Sciatic nerve (tissue), 2 donors: ENCODE measurements at regions not wholly inside any gene's neighbourhood (a gene's known extent, or its start where the extent isn't known, plus 50 kb on each side); places are given as distances from the start of the nearest gene placed in this dataset.
A peak's percentile ranks its signal among the peaks of the same experiment; 100 is the strongest.
"Not testable (repeated sequence)": the region's sequence is repeated elsewhere in the genome, so short reads cannot be mapped to it uniquely, and the experiment has no call there.

Source experiments
- ATAC-seq: fragments of 200-7000 bp; cut with Tn5 transposase; one replicate; pipeline ENCODE4 v1.9.1; 2020; ENCODE audit warnings: mild to moderate bottlenecking, moderate library complexity
- DNase-seq: peaks from one replicate; pipeline ENCODE4 v3.0.0-alpha.2; 2020; ENCODE audit warnings: low spot score
- intact Hi-C: fragments of 100-400 bp; cut with DNase I; formaldehyde crosslinking; loops from one replicate; pipeline ENCODE4 v1.14.2; 2022
- donor health status: DM: no; HTN: no; CAD: no.
- donor health status: DM: no; HTN: no; CAD: no.

DNA sequence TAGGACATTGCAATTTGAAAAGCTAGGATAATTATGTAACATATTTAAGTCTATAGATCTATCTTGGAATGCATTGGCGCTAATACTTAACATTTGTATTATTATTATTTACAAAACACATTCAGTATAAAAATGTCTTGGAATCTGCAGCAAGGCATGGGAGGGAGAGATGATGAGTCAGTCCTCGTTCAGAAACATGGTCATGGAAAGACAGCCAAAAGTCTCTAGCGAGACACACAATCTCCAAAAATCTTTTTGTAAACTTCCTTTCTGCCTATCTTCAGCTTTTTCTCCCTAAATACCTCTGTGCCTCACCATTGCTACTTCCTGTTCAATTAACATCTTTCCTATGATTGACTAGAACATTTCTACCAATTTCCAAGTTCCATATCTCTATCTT is 188.4 kb upstream of the CACNA2D1 start:
- no peak for DNase-seq
- intact Hi-C loops, result no loop called here
- no peak for ATAC-seq

GRCh38 chr7:82629583-82629982 is 186.0 kb upstream of the CACNA2D1 start:
- intact Hi-C loops, result no loop called here
- no peak for DNase-seq
- no peak for ATAC-seq

DNA sequence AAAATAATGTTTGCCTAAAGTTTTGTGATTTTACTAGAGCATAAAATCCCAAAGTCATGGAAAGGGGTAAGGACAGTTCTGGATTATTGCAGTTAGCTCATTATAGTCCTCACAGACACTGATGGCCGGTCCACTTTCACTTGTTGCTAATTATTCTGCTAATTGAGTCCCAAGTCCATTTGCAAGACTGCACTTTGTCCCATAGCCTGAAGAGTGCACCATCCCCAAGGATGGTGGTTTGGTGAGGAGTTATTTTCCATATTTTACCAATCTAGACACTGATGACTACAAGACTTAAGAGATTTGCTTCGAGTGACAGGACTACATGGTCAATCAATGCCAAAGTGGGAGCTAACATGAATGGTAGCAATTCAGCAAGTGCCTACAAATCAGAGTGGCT is 181.8 kb upstream of the CACNA2D1 start:
- ATAC-seq (no peak), DNase-seq (no peak)
- intact Hi-C loops, result no loop called here

- DNase-seq (no peak), ATAC-seq (no peak)
- intact Hi-C loops, result no loop called here
Measured at GRCh38 chr7:82624965-82625364, 181.4 kb upstream of the CACNA2D1 start.

- no peak for DNase-seq
- intact Hi-C loops, result no loop called here
- ATAC-seq, result no peak
Measured at GRCh38 chr7:82624337-82624736, 180.8 kb upstream of the CACNA2D1 start.

DNA sequence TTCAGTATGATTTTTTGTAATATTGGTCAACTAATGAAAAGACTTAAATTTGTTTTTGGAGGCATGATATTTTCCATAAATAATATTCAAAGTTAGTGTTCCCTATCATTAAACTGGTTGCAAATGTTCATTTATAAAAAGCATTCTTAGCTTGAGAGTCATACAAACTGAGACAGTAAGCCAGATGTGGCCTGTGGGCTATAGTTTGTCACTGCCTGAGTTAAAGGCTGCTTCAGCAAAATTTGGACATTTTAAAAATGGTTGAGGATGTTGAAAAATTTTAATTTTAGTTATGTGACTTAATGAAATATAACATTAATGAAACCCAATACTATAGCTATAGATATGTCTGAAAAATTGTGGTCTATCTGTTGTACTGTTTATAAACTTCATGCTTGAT is 180.2 kb upstream of the CACNA2D1 start:
- DNase-seq (no peak), ATAC-seq (no peak)
- intact Hi-C loops, result no loop called here

DNA sequence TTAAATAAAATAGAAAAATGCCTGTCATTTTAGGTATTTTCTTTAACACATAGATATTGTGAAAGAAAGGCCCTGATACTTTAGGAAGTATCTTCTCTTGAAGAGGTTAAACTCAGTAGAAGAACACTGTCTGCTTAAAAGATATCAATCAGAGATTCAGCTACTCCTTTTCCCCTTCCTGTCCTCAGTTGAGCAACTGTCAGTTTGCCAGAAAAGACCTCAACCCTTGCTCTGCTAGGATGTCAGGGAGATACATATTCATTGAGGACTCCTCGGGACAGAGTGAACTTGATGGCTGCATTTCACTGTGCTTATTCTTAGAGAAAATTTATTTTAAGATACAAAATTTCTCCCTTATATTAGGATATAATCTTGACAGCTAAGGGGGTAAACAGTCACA is 173.6 kb upstream of the CACNA2D1 start:
- intact Hi-C loops, result no loop called here
- no peak for DNase-seq
- ATAC-seq, result no peak

DNA sequence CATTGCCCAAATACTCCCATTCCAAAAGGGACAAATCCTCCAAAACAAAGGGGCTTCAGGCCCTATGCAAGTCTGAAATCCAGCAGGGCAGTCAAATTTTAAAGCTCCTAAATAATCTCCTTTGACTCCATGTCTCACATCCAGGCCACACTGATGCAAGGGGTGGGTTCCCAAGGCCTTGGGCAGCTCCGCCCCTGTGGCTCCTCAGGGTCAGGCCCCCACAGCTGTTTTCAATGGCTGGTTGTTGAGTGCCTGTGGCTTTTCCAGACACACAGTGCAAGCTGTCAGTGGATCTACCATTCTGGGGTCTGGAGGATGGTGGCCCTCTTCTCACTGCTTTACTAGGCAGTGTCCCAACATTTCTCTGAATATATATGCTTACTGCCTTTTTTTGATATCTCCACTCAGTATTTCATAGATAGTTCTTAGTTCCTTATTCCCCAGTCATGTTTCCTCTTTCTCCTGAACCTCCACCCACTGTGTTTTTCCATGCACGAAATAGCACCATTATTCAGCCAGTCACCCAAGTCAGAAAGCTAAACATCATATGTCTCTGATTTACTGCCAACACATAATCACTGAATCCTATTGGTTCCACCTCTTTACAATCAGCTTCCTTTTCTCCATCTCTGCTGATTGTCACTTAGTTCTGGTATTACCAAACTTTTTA is 172.6 kb upstream of the CACNA2D1 start:
- peak; percentile 26 for ATAC-seq
- intact Hi-C loops, result no loop called here
- no peak for DNase-seq

DNA sequence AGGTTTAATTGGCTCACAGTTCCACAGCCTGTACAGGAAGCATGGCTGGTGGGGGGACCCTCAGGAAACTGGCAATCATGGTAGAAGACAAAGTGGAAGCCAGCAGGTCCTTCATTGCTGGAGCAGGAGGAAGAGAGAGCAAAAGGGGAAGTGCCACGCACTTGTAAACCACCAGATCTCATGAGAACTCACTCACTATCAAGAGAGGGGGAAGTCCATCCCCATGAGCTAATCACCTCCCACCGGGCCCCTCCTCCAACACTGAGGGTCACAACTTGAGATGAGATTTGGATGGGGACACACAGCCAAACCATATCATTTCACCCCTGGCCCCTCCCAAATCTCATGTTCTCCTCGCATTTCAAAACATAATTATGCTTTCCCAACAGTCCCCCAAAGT is 171.9 kb upstream of the CACNA2D1 start:
- DNase-seq (no peak), ATAC-seq (peak; percentile 55)
- intact Hi-C loops, result no loop called here

DNA sequence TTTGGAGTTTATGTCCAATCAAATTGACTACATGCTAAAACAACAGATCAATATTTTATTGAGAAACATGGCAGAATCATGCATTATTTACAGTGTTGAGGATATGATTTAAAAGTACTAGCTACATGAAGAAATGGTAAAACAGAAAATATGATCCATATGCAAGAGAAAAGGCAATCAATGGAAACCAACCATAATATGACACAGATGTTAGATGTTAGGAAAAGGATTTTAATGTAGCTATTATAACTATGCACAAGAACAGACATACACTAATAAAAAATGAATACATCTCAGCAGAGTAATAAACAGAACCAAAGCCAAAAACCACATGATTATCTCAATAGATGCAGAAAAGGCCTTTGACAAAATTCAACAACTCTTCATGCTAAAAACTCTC is 166.2 kb upstream of the CACNA2D1 start:
- DNase-seq (no peak), ATAC-seq (no peak)
- intact Hi-C loops, result no loop called here

DNA sequence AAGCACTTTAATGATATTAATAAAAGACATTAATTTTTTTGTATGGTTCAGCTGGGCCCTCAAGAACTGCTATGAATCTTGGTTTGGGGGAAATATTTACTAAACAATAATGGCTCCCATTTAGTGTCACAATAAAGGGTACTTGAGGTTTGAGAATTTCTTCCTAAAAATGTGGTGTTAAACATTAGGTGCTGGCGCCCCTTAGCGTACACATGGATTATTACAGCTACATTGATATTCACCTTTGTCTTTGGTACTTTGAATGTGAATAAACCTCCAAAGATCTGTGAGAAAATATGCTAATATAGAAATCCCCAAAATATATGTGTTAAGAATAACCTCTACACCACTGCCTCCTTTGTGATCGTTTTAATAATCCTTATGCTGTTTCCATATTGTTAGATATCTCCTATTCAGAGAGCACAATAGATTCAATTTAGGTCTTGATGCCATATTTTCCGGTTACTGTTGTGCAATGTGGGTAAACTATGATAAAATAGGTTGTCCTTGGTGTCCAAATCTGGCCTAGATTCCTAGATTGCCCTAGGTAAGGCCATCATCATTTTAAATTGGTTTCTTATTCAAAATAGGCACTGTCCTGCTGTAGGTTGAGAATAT is 161.8 kb upstream of the CACNA2D1 start:
- intact Hi-C loops, result no loop called here
- ATAC-seq (no peak), DNase-seq (no peak)

GRCh38 chr7:82602066-82602465 is 158.5 kb upstream of the CACNA2D1 start:
- ATAC-seq (no peak), DNase-seq (no peak)
- intact Hi-C loops, result no loop called here

- intact Hi-C loops, result no loop called here
- ATAC-seq (no peak), DNase-seq (no peak)
Measured at GRCh38 chr7:82600531-82600930, 157.0 kb upstream of the CACNA2D1 start.

DNA sequence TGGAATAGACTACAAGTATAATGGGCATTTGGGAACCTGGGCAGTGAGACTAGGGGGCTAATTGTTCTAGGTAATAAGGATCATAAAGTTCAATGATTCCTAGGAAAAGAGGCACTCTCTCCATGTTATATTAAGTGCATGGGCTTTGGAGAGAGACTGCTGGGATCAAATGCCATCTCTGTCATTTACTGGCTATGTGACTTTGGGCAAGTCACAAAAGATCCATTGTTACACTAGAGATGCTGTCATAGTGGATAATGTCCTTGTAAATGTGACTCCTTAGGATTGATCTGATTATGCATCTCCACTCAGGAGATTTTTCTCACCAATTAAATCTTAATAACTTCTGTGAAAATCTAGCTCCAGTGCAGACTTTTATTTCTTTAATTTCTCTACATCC is 156.3 kb upstream of the CACNA2D1 start:
- DNase-seq (no peak), ATAC-seq (no peak)
- intact Hi-C loops, result no loop called here

DNA sequence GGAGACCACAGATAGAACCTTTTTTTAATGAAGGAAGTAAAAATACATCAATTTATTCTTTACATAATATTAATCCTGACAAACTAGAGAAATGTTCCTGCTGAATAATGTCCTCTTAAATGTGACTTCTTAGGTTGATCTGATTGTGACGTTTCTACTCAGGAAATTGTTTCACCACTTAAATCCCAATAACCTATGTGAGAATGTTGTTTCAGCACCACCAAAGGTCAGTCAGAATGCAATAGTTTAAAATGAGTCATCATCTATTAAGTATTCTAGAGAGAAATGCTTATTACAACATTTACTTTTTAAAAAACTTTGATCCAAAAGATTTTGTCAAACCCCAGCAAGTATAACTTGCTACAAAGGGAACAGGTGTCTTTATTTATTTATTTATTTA is 155.4 kb upstream of the CACNA2D1 start:
- no peak for ATAC-seq
- DNase-seq, result no peak
- intact Hi-C loops, result no loop called here

- ATAC-seq, intact Hi-C loops, DNase-seq: not testable (repeated sequence)
Measured at GRCh38 chr7:82595795-82596194, 152.2 kb upstream of the CACNA2D1 start.

DNA sequence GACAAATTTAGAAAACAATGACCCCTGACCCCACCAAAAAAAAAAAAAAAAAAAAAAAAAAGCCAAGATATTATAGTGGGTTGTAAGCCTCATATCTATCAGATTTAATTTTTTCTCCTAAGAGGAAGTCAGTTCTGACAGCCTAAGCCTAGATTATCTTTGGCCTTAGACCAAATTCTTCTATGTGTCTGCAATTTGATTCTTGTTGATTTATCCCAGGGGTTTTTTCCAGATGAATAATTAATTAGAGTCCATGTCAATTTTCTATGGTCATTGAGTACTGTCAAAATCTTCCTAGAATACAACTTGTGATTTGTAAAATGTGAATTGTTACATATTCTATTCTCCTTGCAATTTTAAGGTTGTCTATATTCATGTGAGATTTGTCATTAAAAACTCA is 151.6 kb upstream of the CACNA2D1 start:
- no peak for DNase-seq
- intact Hi-C loops, result no loop called here
- ATAC-seq, result no peak

GRCh38 chr7:82594665-82595064 is 151.1 kb upstream of the CACNA2D1 start:
- ATAC-seq (no peak), DNase-seq (no peak)
- intact Hi-C loops, result no loop called here

DNA sequence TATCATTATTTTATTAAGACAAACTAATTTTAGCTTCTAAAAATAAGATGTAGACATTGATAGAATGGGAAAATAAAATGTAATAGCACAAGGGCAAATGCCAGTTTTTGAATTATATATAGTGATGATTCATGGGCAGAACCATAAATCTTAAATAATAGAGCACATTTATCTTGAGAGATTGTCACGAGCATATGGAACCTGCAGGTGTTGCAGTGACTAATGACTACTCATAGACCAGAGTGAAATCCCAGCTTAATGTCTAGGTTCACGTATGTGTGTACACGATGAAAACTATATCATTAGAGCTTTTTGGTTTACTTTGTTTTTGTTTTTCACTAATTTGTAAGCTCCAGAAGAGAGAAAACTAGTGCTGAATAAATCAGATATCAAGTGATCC is 150.2 kb upstream of the CACNA2D1 start:
- no peak for ATAC-seq
- no peak for DNase-seq
- intact Hi-C loops, result no loop called here

- DNase-seq (no peak), ATAC-seq (no peak)
- intact Hi-C loops, result no loop called here
Measured at GRCh38 chr7:82592416-82592815, 148.8 kb upstream of the CACNA2D1 start.

DNA sequence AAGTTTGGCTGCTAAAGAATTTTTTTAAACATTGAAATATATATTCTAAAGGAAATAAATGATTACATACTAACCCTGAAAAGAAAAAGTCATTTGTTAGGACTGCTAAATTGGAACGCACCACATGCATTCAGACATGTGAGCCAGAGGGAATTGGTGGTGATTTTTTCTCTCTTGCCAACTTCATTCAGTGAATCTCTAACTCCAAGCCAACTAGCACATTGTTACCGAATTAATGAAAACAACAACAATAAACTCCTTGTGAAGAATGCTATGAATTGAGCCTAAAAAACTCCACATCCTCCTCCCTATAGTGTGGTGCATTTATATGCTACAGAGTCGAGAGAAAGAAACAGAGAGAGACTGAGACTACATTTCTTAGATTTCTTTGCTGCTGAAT is 135.5 kb upstream of the CACNA2D1 start:
- ATAC-seq, result no peak
- intact Hi-C loops, result no loop called here
- no peak for DNase-seq
